GM23338 (cell line): ENCODE measurements at regions not wholly inside any gene's neighbourhood (a gene's known extent, or its start where the extent isn't known, plus 50 kb on each side); places are given as distances from the start of the nearest gene placed in this dataset.

Experiments
- ETS1 ChIP-seq: IDR thresholded peaks from 2 replicates; pipeline ENCODE4 v1.6.1; 2016; ENCODE audit warnings: antibody characterized with exemption
- EZH2 ChIP-seq: fragments of 200-600 bp; sonication (generic); IDR thresholded peaks from one replicate; pipeline ENCODE4 v1.8.0; 2017; ENCODE audit warnings: antibody characterized with exemption, mild to moderate bottlenecking, low read depth; ENCODE audit not compliant: unreplicated experiment
- EZH2phosphoT487 ChIP-seq: fragments of 200-600 bp; sonication (generic); IDR thresholded peaks from one replicate; pipeline ENCODE4 v1.8.1; 2018; ENCODE audit warnings: antibody characterized with exemption; ENCODE audit not compliant: unreplicated experiment
- JUNB ChIP-seq: IDR thresholded peaks from one replicate; pipeline ENCODE4 v1.6.1; 2016; ENCODE audit warnings: antibody characterized with exemption; ENCODE audit not compliant: unreplicated experiment
- POLR2AphosphoS5 ChIP-seq: IDR thresholded peaks from 2 replicates; pipeline ENCODE4 v1.6.1; 2016; ENCODE audit warnings: antibody characterized with exemption, low read depth
- REST ChIP-seq: IDR thresholded peaks from one replicate; pipeline ENCODE4 v1.6.1; 2018; ENCODE audit warnings: antibody characterized with exemption; ENCODE audit not compliant: unreplicated experiment
- STAT1 ChIP-seq: IDR thresholded peaks from one replicate; pipeline ENCODE4 v1.6.1; 2016; ENCODE audit warnings: antibody characterized with exemption; ENCODE audit not compliant: unreplicated experiment
- ZNF114 ChIP-seq: fragments of 250-450 bp; sonication (Bioruptor Pico); IDR thresholded peaks from 2 replicates; pipeline ENCODE4 v1.5.0; 2020; ENCODE audit warnings: mild to moderate bottlenecking, moderate library complexity
- ZNF462 ChIP-seq: fragments of 250-450 bp; sonication (Bioruptor Pico); IDR thresholded peaks from 2 replicates; pipeline ENCODE4 v1.5.0; 2020; ENCODE audit warnings: mild to moderate bottlenecking, moderate library complexity
- TF ChIP-seq, protein P1 (sequence below), 2 experiments: fragments of 200-600 bp in 1 of 2; sonication (generic) in 1 of 2; conservative IDR thresholded peaks; 2 replicates each; pipeline versions ENCODE4 v1.5.1 to v1.6.1; 2016 to 2017; ENCODE audit warnings: antibody characterized with exemption in 2 of 2, low read depth in 2 of 2, mild to moderate bottlenecking in 2 of 2, moderate library complexity in 1 of 2

- TF ChIP-seq, protein P1, sequence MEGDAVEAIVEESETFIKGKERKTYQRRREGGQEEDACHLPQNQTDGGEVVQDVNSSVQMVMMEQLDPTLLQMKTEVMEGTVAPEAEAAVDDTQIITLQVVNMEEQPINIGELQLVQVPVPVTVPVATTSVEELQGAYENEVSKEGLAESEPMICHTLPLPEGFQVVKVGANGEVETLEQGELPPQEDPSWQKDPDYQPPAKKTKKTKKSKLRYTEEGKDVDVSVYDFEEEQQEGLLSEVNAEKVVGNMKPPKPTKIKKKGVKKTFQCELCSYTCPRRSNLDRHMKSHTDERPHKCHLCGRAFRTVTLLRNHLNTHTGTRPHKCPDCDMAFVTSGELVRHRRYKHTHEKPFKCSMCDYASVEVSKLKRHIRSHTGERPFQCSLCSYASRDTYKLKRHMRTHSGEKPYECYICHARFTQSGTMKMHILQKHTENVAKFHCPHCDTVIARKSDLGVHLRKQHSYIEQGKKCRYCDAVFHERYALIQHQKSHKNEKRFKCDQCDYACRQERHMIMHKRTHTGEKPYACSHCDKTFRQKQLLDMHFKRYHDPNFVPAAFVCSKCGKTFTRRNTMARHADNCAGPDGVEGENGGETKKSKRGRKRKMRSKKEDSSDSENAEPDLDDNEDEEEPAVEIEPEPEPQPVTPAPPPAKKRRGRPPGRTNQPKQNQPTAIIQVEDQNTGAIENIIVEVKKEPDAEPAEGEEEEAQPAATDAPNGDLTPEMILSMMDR (conservative IDR thresholded peaks at IDR 0.05; ENCODE audit: low read depth in 2 of 2): no peak
- TF ChIP-seq EZH2 (no peak), ZNF114 (CRISPR knock-in tag) (no peak), EZH2phosphoT487 (no peak), POLR2AphosphoS5 (no peak), STAT1 (no peak), ETS1 (no peak), REST (no peak), JUNB (no peak), ZNF462 (CRISPR knock-in tag) (no peak)
Measured at GRCh38 chr17:83147280-83147679, 67.9 kb downstream of the METRNL start.
